HepG2 (cell line): ENCODE measurements at regions not wholly inside any gene's neighbourhood (a gene's known extent, or its start where the extent isn't known, plus 50 kb on each side); places are given as distances from the start of the nearest gene placed in this dataset.

Experiments
- ATAC-seq: fragments of 200-7000 bp; cut with Tn5 transposase; 3 replicates; pipeline ENCODE4 v1.9.1; 2020; ENCODE audit warnings: mild to moderate bottlenecking, moderate library complexity
- BruUV-seq: library from RNA; stranded (reverse); fragments of 400-500 nt; replicated peaks from 2 replicates; lab custom pipeline; 2021; lab: Mats Ljungman, UMichigan
- CTCF ChIA-PET: fragments of 300-600 bp; formaldehyde crosslinking; extraction: SDS; loops from one replicate; lab custom pipeline; 2021; ENCODE audit warnings: low total read pairs, inconsistent platforms, low intra/inter-chr PET ratio; lab: Yijun Ruan, JAX
- POLR2A ChIA-PET: fragments of 350-600 bp; sonication (Branson Sonifier 250); formaldehyde crosslinking; loops from one replicate; lab custom pipeline; 2020; ENCODE audit warnings: antibody characterized with exemption, inconsistent platforms; lab: Yijun Ruan, JAX
- DNase-seq: peaks from one replicate; pipeline ENCODE4 v3.0.0-alpha.2; 2015; ENCODE audit warnings: low spot score
- FAIRE-seq: peaks from 3 replicates; lab custom pipeline; 2011; peaks lifted over from hg19 to GRCh38; lab: Jason Lieb, UNC
- H2AFZ ChIP-seq: one replicate; pipeline ENCODE4 v1.6.1; 2011; ENCODE audit warnings: low read length, inconsistent platforms
- H3K27ac ChIP-seq: fragments of 300-600 bp; 3 replicates; pipeline ENCODE4 v1.8.0; 2011; ENCODE audit warnings: mixed run types, mild to moderate bottlenecking, mixed read lengths, low read length, inconsistent platforms; ENCODE audit not compliant: insufficient read depth; ENCODE audit errors: extremely low read length
- H3K27me3 ChIP-seq, 2 experiments: fragments of 200-600 bp in 1 of 2; 2 replicates in 1 of 2; 3 replicates in 1 of 2; pipeline versions ENCODE4 v1.6.0 to v1.8.0; 2011; ENCODE audit warnings: low read length in 2 of 2, mild to moderate bottlenecking in 2 of 2, moderate library complexity in 2 of 2, inconsistent platforms in 1 of 2; ENCODE audit not compliant: insufficient read depth in 2 of 2, control insufficient read depth in 1 of 2
- H3K36me3 ChIP-seq, 2 experiments: fragments of 200-600 bp in 1 of 2; replicated peaks in 1 of 2; 2 replicates in 1 of 2; 3 replicates in 1 of 2; pipeline versions ENCODE4 v1.5.1 to v1.8.0; 2011; ENCODE audit warnings: low read length in 2 of 2, inconsistent platforms in 1 of 2; ENCODE audit not compliant: insufficient read depth in 2 of 2, control insufficient read depth in 1 of 2
- H3K4me1 ChIP-seq: 2 replicates; pipeline ENCODE4 v1.5.1; 2012; ENCODE audit warnings: low read length, inconsistent platforms; ENCODE audit not compliant: insufficient read depth
- H3K4me2 ChIP-seq: 2 replicates; pipeline ENCODE4 v1.6.0; 2011; ENCODE audit warnings: low read depth, low read length, inconsistent platforms
- H3K4me3 ChIP-seq, 3 experiments: fragments of 200-600 bp in 1 of 3; sonication (generic), shearing (Covaris generic) in 1 of 3; replicated peaks in 1 of 3; 2 replicates each; pipeline ENCODE4 v1.5.1; 2011 to 2016; ENCODE audit warnings: low read length in 3 of 3, inconsistent platforms in 2 of 3, low read depth in 2 of 3, mild to moderate bottlenecking in 2 of 3, control low read depth in 1 of 3, mixed read lengths in 1 of 3; ENCODE audit not compliant: insufficient read depth in 1 of 3
- H3K79me2 ChIP-seq: one replicate; pipeline ENCODE4 v1.6.1; 2011; ENCODE audit warnings: low read length, inconsistent platforms; ENCODE audit not compliant: insufficient read depth
- H3K9ac ChIP-seq: 2 replicates; pipeline ENCODE4 v1.6.0; 2011; ENCODE audit warnings: mild to moderate bottlenecking, low read depth, low read length, inconsistent platforms; ENCODE audit not compliant: insufficient read depth
- H3K9me3 ChIP-seq: 2 replicates; pipeline ENCODE4 v1.5.1; 2012; ENCODE audit warnings: mild to moderate bottlenecking, low read length
- H4K20me1 ChIP-seq: 2 replicates; pipeline ENCODE4 v1.6.0; 2011; ENCODE audit warnings: inconsistent platforms, mild to moderate bottlenecking, low read length, moderate library complexity; ENCODE audit not compliant: insufficient read depth
- CBFB ChIP-seq: sonication (generic); formaldehyde crosslinking; IDR thresholded peaks from 2 replicates; pipeline ENCODE4 v1.4.0; 2020; ENCODE audit warnings: missing genetic modification reagents
- MYNN ChIP-seq: sonication (generic); formaldehyde crosslinking; IDR thresholded peaks from 2 replicates; pipeline ENCODE4 v1.4.0; 2020; ENCODE audit warnings: mild to moderate bottlenecking, low read depth, missing genetic modification reagents
- PAWR ChIP-seq: sonication (generic); formaldehyde crosslinking; IDR thresholded peaks from 2 replicates; pipeline ENCODE4 v1.4.0; 2020; ENCODE audit warnings: missing genetic modification reagents, mild to moderate bottlenecking, borderline replicate concordance
- SOX5 ChIP-seq: IDR thresholded peaks from 2 replicates; pipeline ENCODE4 v1.6.1; 2016; ENCODE audit warnings: borderline replicate concordance
- TCF12 ChIP-seq, 2 experiments: fragments of 450-650 bp in 1 of 2; sonication (generic) in 1 of 2; formaldehyde crosslinking in 1 of 2; IDR thresholded peaks; 2 replicates each; pipeline versions ENCODE4 v1.6.1 to v1.8.0; 2017 to 2022; ENCODE audit warnings: antibody characterized with exemption in 1 of 2, mild to moderate bottlenecking in 1 of 2, missing genetic modification reagents in 1 of 2, moderate library complexity in 1 of 2
- WGBS: methylation state at CpG from one replicate; pipeline ENCODE4 v1.1.6; 2017; ENCODE audit warnings: low lambda C conversion rate; 5-methylcytosine and 5-hydroxymethylcytosine counted together
- in situ Hi-C: cut with HindIII; loops from 2 replicates; pipeline ENCODE4 v1.10.0; 2017; ENCODE audit warnings: low pct_unique_long_range_greater_than_20kb; ENCODE audit not compliant: extremely low pct_ligation_motif_present
- intact Hi-C: fragments of 100-400 bp; cut with micrococcal nuclease; formaldehyde crosslinking; loops from one replicate; pipeline ENCODE4 v1.10.0; 2022; ENCODE audit not compliant: unreplicated experiment
- TF ChIP-seq, protein P1 (sequence below): sonication (generic); formaldehyde crosslinking; IDR thresholded peaks from 2 replicates; pipeline ENCODE4 v1.5.0; 2020; ENCODE audit warnings: mild to moderate bottlenecking, missing genetic modification reagents, borderline replicate concordance
- TF ChIP-seq, protein P2 (sequence below): sonication (generic); formaldehyde crosslinking; IDR thresholded peaks from 2 replicates; pipeline ENCODE4 v1.4.0; 2020; ENCODE audit warnings: missing genetic modification reagents

DNA sequence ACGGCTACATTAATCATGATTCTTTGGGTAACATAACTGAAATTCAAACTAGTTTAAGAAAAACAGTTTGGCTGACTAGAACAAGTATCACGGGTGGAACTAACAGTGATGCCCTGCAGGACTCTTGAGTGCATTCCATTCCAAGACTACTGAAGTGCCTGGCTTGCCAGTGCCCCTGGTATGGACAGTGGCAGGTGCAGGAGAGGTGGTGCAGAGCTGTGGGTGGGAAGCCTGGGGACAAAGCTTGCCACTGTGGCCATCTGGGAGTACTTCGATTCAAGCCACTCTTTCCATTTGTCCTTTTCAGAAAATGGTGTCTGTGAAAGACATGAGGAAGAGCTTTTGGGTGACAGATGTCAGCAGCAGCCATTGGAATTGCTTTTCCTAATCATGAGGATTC is 166.5 kb downstream of the RRAGC start (continued):
- TF ChIP-seq, protein P1, sequence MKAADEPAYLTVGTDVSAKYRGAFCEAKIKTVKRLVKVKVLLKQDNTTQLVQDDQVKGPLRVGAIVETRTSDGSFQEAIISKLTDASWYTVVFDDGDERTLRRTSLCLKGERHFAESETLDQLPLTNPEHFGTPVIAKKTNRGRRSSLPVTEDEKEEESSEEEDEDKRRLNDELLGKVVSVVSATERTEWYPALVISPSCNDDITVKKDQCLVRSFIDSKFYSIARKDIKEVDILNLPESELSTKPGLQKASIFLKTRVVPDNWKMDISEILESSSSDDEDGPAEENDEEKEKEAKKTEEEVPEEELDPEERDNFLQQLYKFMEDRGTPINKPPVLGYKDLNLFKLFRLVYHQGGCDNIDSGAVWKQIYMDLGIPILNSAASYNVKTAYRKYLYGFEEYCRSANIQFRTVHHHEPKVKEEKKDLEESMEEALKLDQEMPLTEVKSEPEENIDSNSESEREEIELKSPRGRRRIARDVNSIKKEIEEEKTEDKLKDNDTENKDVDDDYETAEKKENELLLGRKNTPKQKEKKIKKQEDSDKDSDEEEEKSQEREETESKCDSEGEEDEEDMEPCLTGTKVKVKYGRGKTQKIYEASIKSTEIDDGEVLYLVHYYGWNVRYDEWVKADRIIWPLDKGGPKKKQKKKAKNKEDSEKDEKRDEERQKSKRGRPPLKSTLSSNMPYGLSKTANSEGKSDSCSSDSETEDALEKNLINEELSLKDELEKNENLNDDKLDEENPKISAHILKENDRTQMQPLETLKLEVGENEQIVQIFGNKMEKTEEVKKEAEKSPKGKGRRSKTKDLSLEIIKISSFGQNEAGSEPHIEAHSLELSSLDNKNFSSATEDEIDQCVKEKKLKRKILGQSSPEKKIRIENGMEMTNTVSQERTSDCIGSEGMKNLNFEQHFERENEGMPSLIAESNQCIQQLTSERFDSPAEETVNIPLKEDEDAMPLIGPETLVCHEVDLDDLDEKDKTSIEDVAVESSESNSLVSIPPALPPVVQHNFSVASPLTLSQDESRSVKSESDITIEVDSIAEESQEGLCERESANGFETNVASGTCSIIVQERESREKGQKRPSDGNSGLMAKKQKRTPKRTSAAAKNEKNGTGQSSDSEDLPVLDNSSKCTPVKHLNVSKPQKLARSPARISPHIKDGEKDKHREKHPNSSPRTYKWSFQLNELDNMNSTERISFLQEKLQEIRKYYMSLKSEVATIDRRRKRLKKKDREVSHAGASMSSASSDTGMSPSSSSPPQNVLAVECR = no peak
- TF ChIP-seq MYNN (CRISPR knock-in tag) (no peak), CBFB (no peak)
- TF ChIP-seq, protein P2, sequence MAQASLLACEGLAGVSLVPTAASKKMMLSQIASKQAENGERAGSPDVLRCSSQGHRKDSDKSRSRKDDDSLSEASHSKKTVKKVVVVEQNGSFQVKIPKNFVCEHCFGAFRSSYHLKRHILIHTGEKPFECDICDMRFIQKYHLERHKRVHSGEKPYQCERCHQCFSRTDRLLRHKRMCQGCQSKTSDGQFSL (CRISPR knock-in tag) = no peak

DNA sequence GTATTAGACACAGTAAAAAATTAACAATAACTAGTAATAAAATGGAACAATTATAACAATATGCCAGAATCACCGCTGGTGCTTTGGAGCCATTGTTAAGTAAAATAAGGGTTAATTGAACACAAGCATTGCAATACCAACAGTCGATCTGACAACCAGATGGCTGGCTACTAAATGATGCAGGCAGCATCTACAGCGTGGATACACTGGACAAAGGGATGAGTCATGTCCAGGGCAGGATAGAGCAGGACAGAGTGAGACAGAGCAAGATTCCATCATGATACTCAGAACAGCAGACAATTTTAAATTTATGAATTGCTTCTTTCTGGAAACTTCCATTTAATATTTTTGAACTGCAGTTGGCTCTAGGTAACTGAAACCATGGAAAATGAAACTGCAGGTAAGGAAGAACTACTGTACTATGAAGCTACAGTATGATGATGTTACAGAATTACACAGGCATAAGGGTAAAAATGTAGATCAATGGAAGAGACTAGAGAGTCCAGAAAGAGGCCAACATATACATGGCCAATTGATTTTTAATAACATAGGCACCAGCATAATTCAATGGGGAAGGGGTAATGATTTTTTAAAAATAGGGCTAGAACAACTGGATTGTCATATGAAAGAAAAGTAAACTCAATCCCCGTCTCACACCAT is 168.7 kb downstream of the RRAGC start:
- FAIRE-seq (no peak), ATAC-seq (no peak), DNase-seq (no peak)
- Histone ChIP-seq H4K20me1 (no peaks in the 10 kb centered on the region), H2AFZ (no peak overlapping the region), H3K36me3 (no peaks in the 10 kb centered on the region), H3K9ac (no peak overlapping the region), H3K79me2 (no peaks in the 10 kb centered on the region), H3K9me3 (no peaks in the 10 kb centered on the region), H3K27ac (no peak overlapping the region), H3K4me3 (no peak overlapping the region), H3K4me2 (no peak overlapping the region), H3K4me1 (no peaks in the 10 kb centered on the region), H3K27me3 (peaks cover 1 to 11% of the 10 kb centered on the region in 2 experiments; a peak in 3 of 5 replicates)
- BruUV-seq = no TSS peak
- in situ Hi-C loops (no loop called here), intact Hi-C loops (no loop called here)
- TF ChIP-seq TCF12 (IDR thresholded peaks at IDR 0.05) (no peak), TCF12 (CRISPR knock-in tag; IDR thresholded peaks at IDR 0.05) (no peak), SOX5 (no peak), PAWR (CRISPR knock-in tag) (no peak)
- WGBS = 1% methylated on average over 4 of the region's 4 CpGs
- ChIA-PET CTCF (no interaction called here), POLR2A (no interaction called here)
